ENCODE measurements at regions not wholly inside any gene's neighbourhood (a gene's known extent, or its start where the extent isn't known, plus 50 kb on each side); places are given as distances from the start of the nearest gene placed in this dataset.
A peak's percentile ranks its signal among the peaks of the same experiment; 100 is the strongest.
"Not testable (repeated sequence)": the region's sequence is repeated elsewhere in the genome, so short reads cannot be mapped to it uniquely, and the experiment has no call there.

GRCh38 chr1:166395729-166396128 is 228.9 kb upstream of the FAM78B start:
- no peaks in the 10 kb centered on the region for H3K9me3 ChIP-seq (ENCODE audit: control insufficient read depth in 2 of 3, insufficient read depth in 1 of 3, low read length in 3 of 3)
- H3K27me3 ChIP-seq (ENCODE audit: control insufficient read depth, insufficient read depth, low read length), result no peaks in the 10 kb centered on the region
- no peak for FAIRE-seq
- no peaks in the 10 kb centered on the region for H3K4me1 ChIP-seq (ENCODE audit: control insufficient read depth in 2 of 3, insufficient read depth in 2 of 3, low read depth in 1 of 3, low read length in 3 of 3)
- H3K9ac ChIP-seq (ENCODE audit: low read length in 3 of 3), result no peak overlapping the region
- intact Hi-C loops (cut with DNase I), result no loop called here
- DNase-seq, result no peak
- H3K4me3 ChIP-seq (ENCODE audit: low read length in 3 of 3), result no peak overlapping the region
- H3K27ac ChIP-seq (ENCODE audit: low read depth in 2 of 2, low read length in 2 of 2), result no peak overlapping the region
- TF ChIP-seq CTCF (IDR thresholded peaks at IDR 0.05; ENCODE audit: borderline replicate concordance, extremely low read depth, insufficient read depth), result no peak
- no peaks in the 10 kb centered on the region for H3K36me3 ChIP-seq (ENCODE audit: control insufficient read depth in 2 of 3, insufficient read depth in 3 of 3, low read length in 3 of 3)

- H3K4me3 ChIP-seq (ENCODE audit: low read length in 3 of 3); H3K27me3 ChIP-seq (ENCODE audit: control insufficient read depth, insufficient read depth, low read length); H3K9ac ChIP-seq (ENCODE audit: low read length in 3 of 3); intact Hi-C loops (cut with DNase I); H3K27ac ChIP-seq (ENCODE audit: low read depth in 2 of 2, low read length in 2 of 2); FAIRE-seq; H3K36me3 ChIP-seq (ENCODE audit: control insufficient read depth in 2 of 3, insufficient read depth in 3 of 3, low read length in 3 of 3); H3K4me1 ChIP-seq (ENCODE audit: control insufficient read depth in 2 of 3, insufficient read depth in 2 of 3, low read depth in 1 of 3, low read length in 3 of 3); H3K9me3 ChIP-seq (ENCODE audit: control insufficient read depth in 2 of 3, insufficient read depth in 1 of 3, low read length in 3 of 3): not testable (repeated sequence)
- DNase-seq, result peak in 4 of 5 donors; percentile 35 to 49 (median 45)
Measured at GRCh38 chr1:166409253-166410082, 242.7 kb upstream of the FAM78B start.

- no peaks in the 10 kb centered on the region for H3K36me3 ChIP-seq (ENCODE audit: control insufficient read depth in 2 of 3, insufficient read depth in 3 of 3, low read length in 3 of 3)
- no peaks in the 10 kb centered on the region for H3K27me3 ChIP-seq (ENCODE audit: control insufficient read depth, insufficient read depth, low read length)
- H3K9me3 ChIP-seq (ENCODE audit: control insufficient read depth in 2 of 3, insufficient read depth in 1 of 3, low read length in 3 of 3), result no peaks in the 10 kb centered on the region
- H3K4me3 ChIP-seq (ENCODE audit: low read length in 3 of 3), result no peak overlapping the region
- no peaks in the 10 kb centered on the region for H3K4me1 ChIP-seq (ENCODE audit: control insufficient read depth in 2 of 3, insufficient read depth in 2 of 3, low read depth in 1 of 3, low read length in 3 of 3)
- DNase-seq (no peak), FAIRE-seq (no peak)
- no peak overlapping the region for H3K27ac ChIP-seq (ENCODE audit: low read depth in 2 of 2, low read length in 2 of 2)
- no peak overlapping the region for H3K9ac ChIP-seq (ENCODE audit: low read length in 3 of 3)
- TF ChIP-seq CTCF (IDR thresholded peaks at IDR 0.05; ENCODE audit: borderline replicate concordance, extremely low read depth, insufficient read depth), result no peak
- intact Hi-C loops (cut with DNase I), result no loop called here
Measured at GRCh38 chr1:166410083-166410385, 243.2 kb upstream of the FAM78B start.

GRCh38 chr1:166416831-166417230 is 250.0 kb upstream of the FAM78B start:
- H3K9me3 ChIP-seq (ENCODE audit: control insufficient read depth in 2 of 3, insufficient read depth in 1 of 3, low read length in 3 of 3); H3K27ac ChIP-seq (ENCODE audit: low read depth in 2 of 2, low read length in 2 of 2); H3K4me3 ChIP-seq (ENCODE audit: low read length in 3 of 3); H3K9ac ChIP-seq (ENCODE audit: low read length in 3 of 3); H3K4me1 ChIP-seq (ENCODE audit: control insufficient read depth in 2 of 3, insufficient read depth in 2 of 3, low read depth in 1 of 3, low read length in 3 of 3); DNase-seq; FAIRE-seq; H3K36me3 ChIP-seq (ENCODE audit: control insufficient read depth in 2 of 3, insufficient read depth in 3 of 3, low read length in 3 of 3); H3K27me3 ChIP-seq (ENCODE audit: control insufficient read depth, insufficient read depth, low read length); intact Hi-C loops (cut with DNase I): not testable (repeated sequence)
